ENCODE measurements at regions not wholly inside any gene's neighbourhood (a gene's known extent, or its start where the extent isn't known, plus 50 kb on each side); places are given as distances from the start of the nearest gene placed in this dataset.
"Not testable (repeated sequence)": the region's sequence is repeated elsewhere in the genome, so short reads cannot be mapped to it uniquely, and the experiment has no call there.

- DNase-seq (ENCODE audit: low spot score) = no peak
Measured at GRCh38 chr1:178643349-178643748, 81.7 kb upstream of the RALGPS2 start.

DNA sequence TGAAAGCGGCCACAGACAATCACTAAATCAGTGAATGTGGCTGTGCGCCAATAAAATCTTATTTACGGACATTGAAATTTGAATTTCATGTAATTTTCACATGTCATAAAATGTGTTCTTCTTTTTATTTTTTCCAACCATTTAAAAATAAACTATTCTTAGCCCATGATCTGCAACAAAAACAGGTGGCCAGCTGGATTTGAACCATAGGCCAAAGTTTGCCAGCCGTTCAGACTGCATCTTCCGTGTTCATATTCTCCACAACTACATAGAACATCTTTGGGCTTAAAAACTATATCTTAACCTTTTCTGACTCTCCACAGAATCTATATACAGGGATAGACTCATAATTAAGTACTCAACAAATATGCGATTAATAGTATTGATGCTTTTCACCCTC, 81.2 kb upstream of the RALGPS2 start:
- no peak for DNase-seq (ENCODE audit: low spot score)

DNA sequence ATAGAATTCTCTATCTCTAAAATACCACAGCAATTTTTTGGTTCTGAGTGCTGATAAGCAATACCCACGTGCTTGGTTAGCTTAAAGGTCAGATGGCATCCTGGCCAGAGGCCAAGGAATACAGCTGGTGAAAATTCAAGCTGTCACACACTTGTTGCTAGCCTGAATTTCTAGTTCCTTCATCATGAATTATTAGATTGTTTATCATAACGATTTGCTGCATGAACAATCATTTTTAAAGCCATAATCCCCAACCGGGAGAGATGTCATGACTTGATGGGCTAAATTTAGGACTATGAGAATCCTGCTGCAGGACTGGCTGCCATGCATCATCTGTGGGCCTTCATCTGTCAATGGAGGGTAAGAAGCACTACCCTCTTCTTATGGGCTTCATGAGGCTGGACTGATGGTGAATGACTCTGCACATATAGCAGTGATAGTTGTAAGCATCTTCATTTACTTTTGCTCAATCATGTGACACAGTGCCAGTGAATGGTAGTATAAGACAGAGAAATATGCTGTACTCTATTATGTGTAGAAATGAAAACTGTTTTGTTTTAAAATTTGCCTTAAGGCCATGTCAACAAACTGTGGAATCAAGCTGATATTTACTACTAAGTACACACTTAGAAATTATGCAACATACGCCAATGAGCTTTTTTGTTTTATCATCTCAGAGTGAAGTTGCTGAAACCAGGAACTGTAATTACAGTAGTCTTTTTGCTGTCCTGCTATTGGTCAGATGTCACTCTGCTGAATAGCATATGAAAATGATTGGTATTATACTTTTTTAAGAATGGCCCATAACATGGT, 80.5 kb upstream of the RALGPS2 start:
- DNase-seq (ENCODE audit: low spot score) = no peak

DNA sequence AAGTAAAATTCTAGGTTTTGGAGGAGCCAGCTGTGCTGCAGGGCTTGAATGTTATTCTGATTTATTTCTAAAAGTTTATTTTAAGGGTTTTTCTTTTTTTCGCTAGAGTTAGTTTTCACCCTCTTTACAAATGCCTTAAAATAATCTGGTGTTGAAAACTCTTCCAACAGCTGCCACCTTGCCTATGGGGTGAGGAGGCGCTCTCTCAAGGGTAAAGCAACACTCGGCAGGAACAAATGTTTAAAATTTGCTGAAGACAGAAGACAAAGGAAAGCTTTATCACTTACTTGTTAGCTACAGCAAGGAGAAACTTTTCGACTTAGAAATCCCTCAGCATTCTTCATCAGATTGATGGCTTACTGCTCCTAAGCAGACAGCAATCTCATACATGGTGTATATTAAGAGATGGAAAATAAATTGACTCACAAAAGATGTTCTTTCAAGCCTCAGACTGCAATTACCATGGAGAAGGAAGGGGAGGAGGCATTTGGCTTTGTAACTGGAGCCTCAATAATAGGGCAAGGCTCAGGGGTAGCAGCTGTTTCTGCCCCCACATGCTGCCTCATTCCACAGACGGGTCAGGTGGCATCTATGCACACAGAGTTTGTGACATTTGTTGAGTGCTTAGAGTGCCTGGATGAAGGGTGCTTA, 79.8 kb upstream of the RALGPS2 start:
- DNase-seq (ENCODE audit: low spot score) = no peak

DNA sequence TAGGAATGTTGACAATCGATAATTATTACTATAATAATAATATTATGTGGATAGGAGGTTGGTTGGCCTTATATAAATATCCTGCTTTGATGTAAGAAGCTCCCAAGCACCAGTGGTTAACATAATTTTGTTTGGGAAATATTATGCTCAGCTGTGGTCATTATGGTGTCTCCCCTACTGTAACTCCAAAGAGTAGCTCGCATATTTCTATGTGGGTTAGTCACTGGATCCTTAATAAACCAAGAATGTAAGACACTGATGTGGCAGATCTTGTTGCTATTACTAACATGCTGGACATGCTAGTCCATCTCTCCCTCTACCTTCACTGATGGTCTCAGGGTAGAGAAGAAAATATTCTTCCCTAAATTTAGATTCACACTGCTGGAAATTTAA, 79.2 kb upstream of the RALGPS2 start:
- no peak for DNase-seq (ENCODE audit: low spot score)

GRCh38 chr1:178646821-178647220, 78.2 kb upstream of the RALGPS2 start:
- no peak for DNase-seq (ENCODE audit: low spot score)

- DNase-seq (ENCODE audit: low spot score) = no peak
Measured at GRCh38 chr1:178648151-178648550, 76.9 kb upstream of the RALGPS2 start.

GRCh38 chr1:178649582-178650350, 75.3 kb upstream of the RALGPS2 start:
- DNase-seq (ENCODE audit: low spot score) = no peak

DNA sequence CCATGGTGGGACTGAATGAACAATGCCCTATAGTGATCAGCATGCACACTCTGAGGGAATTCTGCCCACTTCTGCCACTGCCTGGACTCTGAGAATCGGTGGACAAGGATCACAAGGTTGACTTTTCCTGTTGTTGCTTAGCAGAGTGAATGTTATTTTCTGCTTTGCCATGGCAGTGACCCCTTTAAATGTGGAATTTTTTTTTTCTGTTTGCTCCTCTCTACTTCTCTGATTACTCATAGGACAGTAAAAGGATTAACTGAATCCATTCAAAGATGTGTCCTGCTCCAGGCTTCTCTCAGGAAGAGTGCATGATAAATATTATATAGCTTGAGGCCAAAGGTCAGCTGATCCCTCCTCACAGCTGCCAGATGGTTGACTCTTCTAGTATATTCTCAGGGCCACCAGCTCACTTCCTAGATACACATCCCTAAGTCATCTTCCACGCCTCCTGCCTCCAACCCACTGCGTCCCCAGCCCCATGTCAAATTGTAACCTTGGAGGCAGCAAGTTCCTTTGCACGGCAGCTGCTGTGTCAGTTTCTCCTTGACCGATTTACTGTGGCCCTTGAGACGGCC, 74.0 kb upstream of the RALGPS2 start:
- no peak for DNase-seq (ENCODE audit: low spot score)

- DNase-seq (ENCODE audit: low spot score) = no peak
Measured at GRCh38 chr1:178651742-178652141, 73.3 kb upstream of the RALGPS2 start.

DNA sequence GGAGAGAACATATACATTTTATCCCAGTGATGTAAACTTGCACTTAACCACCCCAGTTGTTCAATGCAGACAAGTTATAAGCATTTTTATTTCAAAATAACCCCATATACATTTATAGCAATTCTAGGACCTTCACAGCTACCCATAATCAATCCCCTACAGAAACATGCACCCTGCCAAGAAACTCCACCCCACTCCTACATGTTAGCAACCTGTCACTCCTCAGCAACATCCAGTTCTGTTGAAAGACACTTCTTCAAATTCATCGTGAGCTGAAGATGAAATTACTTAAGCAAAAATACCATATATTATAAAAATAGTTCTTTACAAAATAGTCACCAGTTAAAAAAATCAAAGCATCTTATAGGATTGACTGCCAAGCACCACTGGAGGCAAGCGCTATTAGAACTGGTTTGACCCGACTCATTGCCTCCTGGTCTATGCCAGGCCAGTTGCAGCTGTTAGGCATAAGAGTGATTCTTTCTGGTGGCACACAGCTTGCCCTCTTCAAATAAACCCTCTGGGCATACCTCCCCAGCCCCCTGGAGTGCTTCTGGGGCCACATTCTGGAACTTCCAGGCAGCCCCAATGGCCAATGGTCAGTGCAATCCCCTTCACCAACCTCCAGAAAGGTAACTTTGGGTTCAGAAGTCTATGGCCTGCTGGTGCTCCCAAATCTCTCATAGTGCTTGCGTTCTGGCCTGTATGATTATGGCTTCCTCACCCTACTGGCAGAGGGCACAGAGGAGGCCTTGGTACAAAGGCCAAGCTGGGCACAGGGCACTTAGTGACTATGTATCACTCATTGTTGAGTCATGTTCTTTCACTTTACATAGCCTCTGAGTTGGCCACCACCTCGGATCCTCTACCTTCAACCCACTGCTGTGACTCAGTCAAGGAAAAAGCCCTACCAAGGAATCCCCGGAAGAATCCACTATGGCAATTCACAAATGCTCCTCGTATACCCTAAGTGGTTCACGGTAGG, 72.2 kb upstream of the RALGPS2 start:
- no peak for DNase-seq (ENCODE audit: low spot score)

DNA sequence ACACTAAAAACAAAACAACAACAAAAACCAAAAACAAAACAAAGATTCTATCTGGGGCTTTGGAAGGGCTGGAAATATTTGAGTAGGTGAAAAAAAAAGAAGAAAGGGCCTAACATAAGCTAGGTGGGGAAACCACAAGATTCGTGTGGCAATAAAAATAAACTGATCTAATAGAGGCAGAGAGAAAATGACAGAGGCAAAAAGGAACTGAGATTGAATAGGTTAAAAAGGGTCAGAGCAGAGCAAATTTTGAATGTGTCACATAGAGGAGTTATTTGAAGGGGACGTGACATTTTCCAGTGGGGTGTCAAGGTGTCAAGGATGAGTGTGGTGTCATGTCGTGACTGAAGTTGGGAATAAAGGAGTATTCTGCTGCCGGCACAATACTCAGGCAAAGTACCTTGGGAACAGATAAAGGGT, 65.2 kb upstream of the RALGPS2 start:
- no peak for DNase-seq (ENCODE audit: low spot score)

DNA sequence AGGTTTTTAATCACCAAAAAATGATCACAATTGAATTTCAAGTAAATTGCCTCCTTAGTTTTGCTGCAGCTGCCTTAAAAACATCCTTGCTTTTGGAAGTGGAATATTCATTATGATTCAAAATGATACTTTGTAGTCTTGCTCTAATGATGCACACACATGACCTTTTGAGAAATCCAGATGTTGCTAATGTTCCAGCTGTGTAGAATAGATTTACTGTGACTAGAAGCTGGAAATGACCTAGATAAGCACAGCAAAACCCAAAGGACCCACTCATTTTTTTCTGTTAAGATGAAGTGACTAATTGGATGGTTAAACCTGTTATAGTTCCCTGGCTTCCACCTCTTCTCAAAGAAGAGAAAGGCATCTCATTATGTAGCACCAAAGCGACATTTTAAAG, 64.6 kb upstream of the RALGPS2 start:
- DNase-seq (ENCODE audit: low spot score) = no peak

DNA sequence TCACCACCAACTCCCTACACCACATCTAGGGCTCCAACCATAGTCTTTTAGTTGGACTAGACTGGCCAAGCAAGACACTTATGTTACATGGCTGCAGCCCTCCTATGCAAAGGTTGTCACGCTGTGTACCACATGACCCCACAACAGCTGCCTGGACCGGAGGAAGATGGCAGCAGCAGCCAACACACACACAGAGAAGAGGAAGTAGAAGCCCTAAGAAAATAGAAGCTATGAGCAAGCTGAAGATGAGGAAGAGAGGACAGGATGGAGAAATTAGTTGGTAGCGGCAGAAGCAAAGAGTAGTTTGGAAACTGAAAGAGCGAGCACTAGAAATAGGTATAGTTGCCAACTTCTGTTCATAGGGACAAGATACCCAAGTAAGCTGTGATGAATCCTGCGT, 60.8 kb upstream of the RALGPS2 start:
- no peak for DNase-seq (ENCODE audit: low spot score)

DNA sequence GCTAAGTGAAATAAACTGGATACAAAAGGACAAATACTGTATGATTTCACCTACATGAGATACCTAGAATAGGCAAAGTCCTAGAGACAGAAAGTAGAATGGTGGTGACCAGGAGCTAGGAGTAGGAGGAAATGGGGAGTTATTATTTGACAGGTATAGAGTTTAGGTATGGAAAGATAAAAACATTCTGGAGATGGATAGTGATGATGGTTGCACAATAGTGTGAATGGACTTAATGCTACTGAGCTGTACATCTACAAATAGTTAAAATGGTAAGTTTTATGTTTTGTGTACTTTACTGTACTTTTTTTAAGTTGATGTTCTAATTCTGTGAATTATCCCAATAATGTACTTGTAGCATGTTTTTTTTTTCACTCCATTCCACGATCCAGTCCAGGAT, 59.5 kb upstream of the RALGPS2 start:
- no peak for DNase-seq (ENCODE audit: low spot score)

DNA sequence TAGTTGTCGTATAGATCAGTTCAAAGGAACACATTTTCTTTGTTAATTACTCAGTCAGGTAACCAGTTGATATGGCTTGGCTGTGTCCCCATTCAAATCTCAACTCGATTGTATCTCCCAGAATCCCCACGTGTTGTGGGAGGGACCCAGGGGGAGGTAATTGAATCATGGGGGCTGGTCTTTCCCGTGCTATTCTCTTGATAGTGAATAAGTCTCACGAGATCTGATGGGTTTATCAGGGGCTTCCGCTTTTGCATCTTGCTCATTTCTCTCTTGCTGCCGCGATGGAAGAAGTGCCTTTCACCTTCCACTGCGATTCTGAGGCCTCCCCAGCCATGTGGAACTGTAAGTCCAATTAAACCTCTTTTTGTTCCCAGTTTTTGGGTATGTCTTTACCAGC, 58.2 kb upstream of the RALGPS2 start:
- DNase-seq (ENCODE audit: low spot score) = not testable (repeated sequence)

DNA sequence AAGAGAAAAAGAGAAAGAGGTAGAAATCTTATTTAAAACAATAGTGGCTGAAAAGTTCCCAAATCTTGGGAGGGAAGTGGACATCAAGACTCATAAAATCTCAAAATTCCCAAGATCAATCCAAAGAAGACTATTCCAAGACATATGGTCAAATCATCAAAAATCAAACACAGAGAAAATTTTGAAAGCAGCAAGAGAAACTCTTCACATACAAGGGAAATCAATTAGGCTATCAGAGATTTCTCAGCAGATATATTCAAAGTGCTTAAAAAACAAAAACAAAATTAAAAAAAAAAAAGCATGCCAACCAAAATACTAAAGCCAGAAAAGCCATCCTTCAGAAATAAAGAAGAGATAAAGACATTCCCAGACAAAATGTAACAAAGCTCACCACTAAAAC, 52.6 kb upstream of the RALGPS2 start:
- no peak for DNase-seq (ENCODE audit: low spot score)

- not testable (repeated sequence) for DNase-seq (ENCODE audit: low spot score)
Measured at GRCh38 chr1:178674559-178674958, 50.5 kb upstream of the RALGPS2 start.

Data from H4 (cell line).